CD4-positive, alpha-beta T cell treated with Interleukin-2 at 100 ng/mL for 4 hours (primary cell): ENCODE measurements at regions not wholly inside any gene's neighbourhood (a gene's known extent, or its start where the extent isn't known, plus 50 kb on each side); places are given as distances from the start of the nearest gene placed in this dataset.
"Not testable (repeated sequence)": the region's sequence is repeated elsewhere in the genome, so short reads cannot be mapped to it uniquely, and the experiment has no call there.

Experiments used
- DNase-seq: peaks from one replicate; pipeline ENCODE4 v3.0.0-alpha.2; 2020; ENCODE audit warnings: low spot score

- no peak for DNase-seq
Measured at GRCh38 chr11:116335078-116335477, 437.7 kb downstream of the BUD13 start.

DNA sequence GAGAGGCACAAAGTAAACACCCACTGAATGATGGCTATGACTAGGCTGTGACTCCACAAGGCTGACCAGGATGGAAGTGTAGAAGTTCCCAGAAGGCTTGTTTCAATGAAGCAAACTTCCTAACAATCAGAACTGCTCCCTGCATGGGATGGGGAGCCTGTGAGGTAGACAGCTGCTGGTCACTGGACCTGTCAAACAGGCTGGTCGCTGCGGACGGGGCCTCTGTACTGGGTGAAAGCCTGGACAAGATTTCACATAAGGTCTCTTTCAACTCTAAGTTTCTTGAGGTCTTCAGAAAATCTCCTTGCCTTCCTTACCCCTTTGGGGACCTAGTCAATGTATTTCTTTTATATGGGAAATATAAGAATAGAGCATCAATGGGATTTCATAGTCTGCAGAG is 438.2 kb downstream of the BUD13 start:
- DNase-seq = no peak

- no peak for DNase-seq
Measured at GRCh38 chr11:116333001-116333535, 439.7 kb downstream of the BUD13 start.

GRCh38 chr11:116332391-116332790 is 440.4 kb downstream of the BUD13 start:
- DNase-seq = no peak

- DNase-seq = no peak
Measured at GRCh38 chr11:116331381-116331780, 441.4 kb downstream of the BUD13 start.

DNA sequence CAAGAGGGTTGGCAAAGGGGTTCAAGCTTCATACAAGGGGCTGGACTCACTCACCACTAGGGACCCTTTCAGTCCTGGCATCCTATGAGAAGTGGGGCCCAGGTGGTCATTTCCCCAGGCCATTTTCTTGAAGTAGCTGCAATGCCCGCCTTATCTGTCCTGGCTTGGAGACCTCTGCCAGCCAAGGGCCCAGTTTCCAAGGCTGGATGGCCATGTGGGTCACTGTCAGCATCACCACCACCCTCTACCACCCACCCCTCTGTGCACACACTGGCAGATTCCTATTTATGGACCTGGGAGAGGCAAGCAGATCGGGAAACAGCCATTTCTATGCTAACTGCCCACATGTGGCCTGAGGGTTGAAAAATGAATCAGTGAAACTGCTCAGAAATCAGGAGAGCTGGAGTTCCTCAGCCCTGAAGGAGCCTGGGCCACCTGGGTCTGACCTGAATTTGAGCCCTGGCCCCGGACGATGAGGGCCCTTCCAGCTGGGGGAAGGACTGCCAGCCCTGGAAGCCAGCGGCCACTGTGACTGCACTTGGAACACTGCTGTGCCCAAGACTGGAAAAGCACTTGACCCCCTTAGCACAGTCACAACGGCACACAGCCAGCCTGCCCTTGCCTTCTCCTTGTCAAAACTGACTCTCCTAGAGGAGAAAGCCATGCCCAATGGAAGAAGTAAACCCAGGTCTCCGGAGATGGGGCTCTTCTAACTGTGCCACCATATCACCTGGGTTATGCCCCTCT is 442.2 kb downstream of the BUD13 start:
- DNase-seq = no peak

- no peak for DNase-seq
Measured at GRCh38 chr11:116329354-116330090, 443.3 kb downstream of the BUD13 start.

DNA sequence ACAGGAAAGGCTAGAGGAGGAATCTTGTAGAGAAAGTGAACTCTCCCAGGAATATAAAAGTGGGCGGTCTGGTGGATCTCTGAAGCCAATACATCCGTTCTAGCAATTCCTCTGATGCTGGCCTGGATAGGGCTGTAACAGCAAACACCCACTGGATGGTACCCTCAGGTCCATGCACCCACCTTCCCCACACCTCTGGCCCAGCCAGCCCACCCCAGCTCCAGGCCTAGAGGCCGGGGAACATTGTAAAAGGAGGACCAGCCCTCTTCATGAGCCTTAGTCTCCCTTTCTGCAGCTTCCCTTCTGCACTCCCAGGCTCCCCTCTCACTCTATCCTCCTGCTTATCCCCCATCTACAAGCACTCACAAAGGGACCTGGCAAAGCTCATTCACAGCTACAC is 443.9 kb downstream of the BUD13 start:
- DNase-seq = no peak

DNA sequence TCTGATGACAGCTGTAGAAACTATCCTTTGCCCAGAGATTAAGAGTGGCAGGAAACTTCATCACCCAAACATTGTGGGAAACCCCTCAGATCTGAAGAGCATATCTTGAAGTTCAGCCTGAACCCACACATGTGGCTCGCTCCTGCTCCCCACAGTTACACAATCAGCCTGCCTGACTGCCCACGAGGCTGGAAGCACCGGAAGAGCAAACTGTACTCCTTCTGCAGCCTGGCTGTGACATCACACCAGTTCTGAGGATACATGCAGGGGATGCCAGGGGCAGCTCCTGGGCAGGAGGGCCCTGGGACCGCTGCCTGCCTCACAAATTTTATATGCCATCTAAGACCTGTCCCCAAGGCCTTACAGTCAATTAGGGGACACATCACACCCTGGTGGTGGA is 444.4 kb downstream of the BUD13 start:
- DNase-seq = no peak

DNA sequence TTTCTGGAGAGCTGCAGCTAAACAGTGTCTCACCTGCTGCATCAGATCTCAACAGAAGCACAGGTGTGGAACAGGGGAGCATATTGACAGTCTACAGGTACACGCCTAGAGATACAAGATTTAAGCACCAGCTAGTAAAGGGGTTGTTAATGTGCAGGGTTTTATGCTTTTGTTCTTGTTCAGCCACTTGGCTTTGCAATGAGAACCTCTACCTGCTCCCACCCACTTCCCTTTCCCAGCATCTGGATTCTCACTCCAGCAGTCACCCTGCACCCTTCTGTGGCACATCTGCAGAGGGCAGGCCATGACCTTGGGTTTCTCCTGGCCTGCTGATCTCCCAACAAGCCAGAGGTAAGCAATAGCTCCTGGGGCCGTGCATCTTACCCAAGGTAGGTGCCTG is 446.6 kb downstream of the BUD13 start:
- no peak for DNase-seq

- no peak for DNase-seq
Measured at GRCh38 chr11:116325247-116325646, 447.5 kb downstream of the BUD13 start.

- not testable (repeated sequence) for DNase-seq
Measured at GRCh38 chr11:116324077-116324476, 448.7 kb downstream of the BUD13 start.

DNA sequence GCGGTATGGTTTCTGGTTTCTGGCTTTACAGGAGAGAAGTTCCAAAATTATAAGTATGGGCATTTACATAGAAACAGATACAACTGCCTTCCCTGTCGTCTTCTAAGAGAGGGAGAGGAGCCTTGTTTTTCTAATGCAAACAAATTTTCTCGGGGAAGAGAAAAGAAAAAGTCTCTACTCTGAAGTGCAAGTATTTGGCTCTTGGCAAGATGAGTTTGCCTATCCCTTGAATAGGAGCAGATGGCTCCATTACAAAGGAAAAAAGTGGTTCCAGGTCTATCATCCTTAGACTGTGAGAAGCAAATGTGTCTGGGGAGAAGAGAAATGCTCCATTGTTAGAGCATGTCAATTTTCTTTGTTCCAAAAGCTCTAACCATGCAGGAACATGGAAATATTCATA is 455.6 kb downstream of the BUD13 start:
- no peak for DNase-seq

- DNase-seq = no peak
Measured at GRCh38 chr11:116314006-116314405, 458.8 kb downstream of the BUD13 start.

GRCh38 chr11:116312570-116313391 is 460.0 kb downstream of the BUD13 start:
- DNase-seq = no peak

GRCh38 chr11:116311206-116311605 is 461.6 kb downstream of the BUD13 start:
- DNase-seq = no peak

- no peak for DNase-seq
Measured at GRCh38 chr11:116310698-116311097, 462.1 kb downstream of the BUD13 start.

DNA sequence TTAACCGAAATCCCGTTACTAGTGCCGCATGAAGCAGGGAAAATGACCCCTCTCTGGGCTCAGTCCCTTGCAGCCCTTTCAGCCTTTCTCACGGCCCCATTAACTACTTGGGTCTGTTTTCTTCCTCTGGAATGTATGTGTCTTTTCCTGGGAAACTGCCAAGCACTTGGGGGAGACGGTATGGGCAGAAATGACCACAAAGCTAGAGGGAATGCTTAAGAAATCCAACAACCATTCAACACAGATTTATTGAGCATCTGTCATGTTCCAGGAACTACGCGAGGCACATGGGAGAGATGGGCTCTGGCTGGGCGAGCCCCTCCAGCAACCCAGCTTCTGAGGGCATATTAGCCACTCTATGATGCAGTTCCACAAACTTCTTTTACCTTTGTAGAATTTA is 462.6 kb downstream of the BUD13 start:
- no peak for DNase-seq

- no peak for DNase-seq
Measured at GRCh38 chr11:116309446-116309845, 463.3 kb downstream of the BUD13 start.

DNA sequence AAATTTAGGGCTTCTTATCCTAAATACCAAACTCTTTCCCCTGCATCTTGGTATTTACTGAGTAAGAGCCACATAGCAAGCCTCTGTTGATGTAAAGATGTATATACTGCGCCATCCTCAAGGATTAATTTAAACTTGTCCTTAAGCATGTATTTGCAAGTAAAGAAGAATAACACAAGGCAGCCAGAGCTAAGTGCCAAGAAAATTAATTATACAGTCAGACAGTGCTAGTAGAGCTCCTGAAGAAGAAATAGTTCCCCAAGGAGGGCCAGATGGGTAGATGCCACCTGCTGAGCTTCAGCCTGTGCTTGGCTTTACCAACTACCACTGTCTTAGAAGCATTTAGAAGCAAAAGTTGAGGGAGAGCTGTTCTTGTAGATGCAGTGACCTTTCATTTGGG is 470.0 kb downstream of the BUD13 start:
- DNase-seq = no peak

- no peak for DNase-seq
Measured at GRCh38 chr11:116301141-116301540, 471.6 kb downstream of the BUD13 start.

DNA sequence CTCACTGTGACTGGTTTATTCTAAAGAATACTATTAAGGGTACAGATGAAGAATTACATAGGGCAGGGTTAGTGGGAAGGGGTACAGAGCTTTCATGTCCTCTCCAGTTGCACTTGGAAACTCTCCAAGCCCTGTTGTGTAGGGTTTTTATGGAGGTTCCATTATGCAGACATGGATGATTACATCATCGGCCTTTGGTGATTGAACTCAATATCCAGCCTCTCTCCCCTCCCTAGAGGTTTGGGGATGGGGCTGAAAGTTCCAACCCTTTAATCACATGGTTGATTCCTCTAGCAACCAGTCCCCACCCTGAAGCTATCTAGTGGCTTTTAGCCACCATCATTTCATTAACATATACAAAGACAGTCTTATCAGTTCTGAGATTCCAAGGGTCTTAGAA is 472.6 kb downstream of the BUD13 start:
- no peak for DNase-seq

GRCh38 chr11:116294630-116295029 is 478.2 kb downstream of the BUD13 start:
- DNase-seq = no peak
